ENCODE measurements at regions not wholly inside any gene's neighbourhood (a gene's known extent, or its start where the extent isn't known, plus 50 kb on each side); places are given as distances from the start of the nearest gene placed in this dataset.
"Not testable (repeated sequence)": the region's sequence is repeated elsewhere in the genome, so short reads cannot be mapped to it uniquely, and the experiment has no call there.

GRCh38 chr10:131838966-131839742, 61.7 kb upstream of the PPP2R2D start:
- no peak for DNase-seq (ENCODE audit: low spot score)
- TF ChIP-seq CTCF (IDR thresholded peaks at IDR 0.05; ENCODE audit: extremely low read depth, missing control alignments) = no peak

- DNase-seq (ENCODE audit: low spot score) = not testable (repeated sequence)
These were observed 60.7 kb upstream of the PPP2R2D start for GRCh38 chr10:131839880-131840787.

- TF ChIP-seq CTCF (IDR thresholded peaks at IDR 0.05; ENCODE audit: extremely low read depth, missing control alignments) = no peak
- no peak for DNase-seq (ENCODE audit: low spot score)
These were observed 60.1 kb upstream of the PPP2R2D start for GRCh38 chr10:131840788-131841118.

GRCh38 chr10:131841131-131841660, 59.6 kb upstream of the PPP2R2D start:
- no peak for DNase-seq (ENCODE audit: low spot score)
- TF ChIP-seq CTCF (IDR thresholded peaks at IDR 0.05; ENCODE audit: extremely low read depth, missing control alignments) = no peak

GRCh38 chr10:131841661-131842139, 59.1 kb upstream of the PPP2R2D start:
- TF ChIP-seq CTCF (IDR thresholded peaks at IDR 0.05; ENCODE audit: extremely low read depth, missing control alignments) = no peak
- no peak for DNase-seq (ENCODE audit: low spot score)

- TF ChIP-seq CTCF (IDR thresholded peaks at IDR 0.05; ENCODE audit: extremely low read depth, missing control alignments) = no peak
- DNase-seq (ENCODE audit: low spot score) = no peak
These were observed 58.3 kb upstream of the PPP2R2D start for GRCh38 chr10:131842351-131843088.

GRCh38 chr10:131843089-131843595, 57.7 kb upstream of the PPP2R2D start:
- DNase-seq (ENCODE audit: low spot score) = no peak
- no peak for TF ChIP-seq CTCF (IDR thresholded peaks at IDR 0.05; ENCODE audit: extremely low read depth, missing control alignments)
